Mucosa of rectum (tissue), 2 donors: ENCODE measurements at regions not wholly inside any gene's neighbourhood (a gene's known extent, or its start where the extent isn't known, plus 50 kb on each side); places are given as distances from the start of the nearest gene placed in this dataset.

Experiments used
- H3K27ac ChIP-seq, 2 donors: one replicate each; pipeline ENCODE4 v1.7.0; 2013; ENCODE audit warnings: inconsistent platforms in 2 of 2, low read depth in 2 of 2, low read length in 2 of 2
- H3K27me3 ChIP-seq, 2 donors: one replicate each; pipeline ENCODE4 v1.7.0; 2013; ENCODE audit warnings: low read length in 2 of 2; ENCODE audit not compliant: control insufficient read depth in 2 of 2, insufficient read depth in 2 of 2
- H3K36me3 ChIP-seq, 2 donors: one replicate each; pipeline ENCODE4 v1.7.0; 2013; ENCODE audit warnings: low read length in 2 of 2; ENCODE audit not compliant: control insufficient read depth in 2 of 2, insufficient read depth in 2 of 2
- H3K4me1 ChIP-seq, 2 donors: one replicate each; pipeline ENCODE4 v1.7.0; 2013; ENCODE audit warnings: low read length in 2 of 2, mild to moderate bottlenecking in 1 of 2; ENCODE audit not compliant: control insufficient read depth in 2 of 2, insufficient read depth in 2 of 2
- H3K4me3 ChIP-seq, 2 donors: one replicate each; pipeline ENCODE4 v1.7.0; 2013; ENCODE audit warnings: low read length in 2 of 2
- H3K9ac ChIP-seq, 2 donors: one replicate each; pipeline ENCODE4 v1.7.0; 2013; ENCODE audit warnings: low read length in 2 of 2, low read depth in 1 of 2, mild to moderate bottlenecking in 1 of 2
- H3K9me3 ChIP-seq, 2 donors: one replicate each; pipeline ENCODE4 v1.7.0; 2013; ENCODE audit warnings: low read length in 2 of 2; ENCODE audit not compliant: control insufficient read depth in 2 of 2
- donor health status: healthy.
- donor health status: Normal muscosa, but diverticular disease.

DNA sequence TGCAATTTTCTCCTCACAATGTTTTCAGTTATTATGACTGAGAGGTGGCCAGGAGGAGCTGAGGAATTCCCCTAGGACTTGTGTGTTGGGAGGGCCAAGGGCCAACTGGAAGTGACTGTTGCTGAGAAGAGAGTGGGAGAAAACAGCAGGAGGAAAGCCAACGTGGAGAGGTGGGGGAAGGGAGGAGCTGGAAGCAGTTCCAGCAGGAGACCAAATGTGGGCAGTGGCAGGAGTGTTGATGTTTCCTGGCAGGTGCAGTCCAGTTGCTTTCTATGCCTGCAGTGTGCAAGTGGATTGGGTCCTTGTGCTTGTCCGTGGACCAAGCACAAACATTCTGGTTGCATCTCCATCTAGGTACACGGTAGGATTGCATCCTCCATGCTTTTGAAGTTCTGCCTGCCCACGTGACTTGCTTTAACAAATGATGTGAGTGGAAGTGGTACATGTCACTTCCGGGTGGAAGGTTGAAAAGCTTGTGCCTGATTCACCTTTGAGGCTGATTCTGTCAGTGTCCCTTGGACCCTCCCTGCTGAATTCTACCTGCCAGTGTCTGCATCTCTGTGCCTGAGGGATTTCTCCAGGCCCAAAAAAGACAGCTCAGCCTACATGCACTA is 54.7 kb upstream of the CRHR1 start:
- Histone ChIP-seq H3K9me3 (peaks cover 0 to 5% of the 10 kb centered on the region in 2 donors), H3K27ac (no peak overlapping the region), H3K36me3 (no peaks in the 10 kb centered on the region), H3K4me1 (no peaks in the 10 kb centered on the region), H3K9ac (no peak overlapping the region), H3K4me3 (no peak overlapping the region), H3K27me3 (peaks cover 9 to 10% of the 10 kb centered on the region in 2 donors)

DNA sequence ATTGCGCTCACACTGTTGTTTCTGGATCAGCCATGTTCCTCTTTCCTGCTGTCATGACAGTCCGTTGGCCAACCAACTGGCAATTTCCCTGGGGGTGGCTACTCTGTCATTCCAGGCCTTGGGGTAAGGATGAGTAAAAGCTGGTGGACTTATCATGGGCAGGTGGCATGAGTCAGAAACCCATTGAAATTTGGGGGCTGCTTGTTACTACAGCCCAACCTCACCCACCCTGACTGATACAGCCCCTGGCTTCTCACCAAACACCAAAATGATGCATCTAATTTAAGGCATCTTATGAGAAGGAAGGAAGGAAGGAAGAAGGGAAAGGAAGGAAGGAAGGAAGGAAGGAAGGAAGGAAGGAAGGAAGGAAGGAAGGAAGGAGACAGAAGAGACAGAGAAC is 53.9 kb upstream of the CRHR1 start:
- H3K9ac ChIP-seq: no peak overlapping the region
- peaks cover 6 to 9% of the 10 kb centered on the region in 2 donors for H3K27me3 ChIP-seq
- H3K9me3 ChIP-seq: peaks cover 0 to 5% of the 10 kb centered on the region in 2 donors
- H3K36me3 ChIP-seq: no peaks in the 10 kb centered on the region
- no peak overlapping the region for H3K27ac ChIP-seq
- H3K4me1 ChIP-seq: no peaks in the 10 kb centered on the region
- no peak overlapping the region for H3K4me3 ChIP-seq

DNA sequence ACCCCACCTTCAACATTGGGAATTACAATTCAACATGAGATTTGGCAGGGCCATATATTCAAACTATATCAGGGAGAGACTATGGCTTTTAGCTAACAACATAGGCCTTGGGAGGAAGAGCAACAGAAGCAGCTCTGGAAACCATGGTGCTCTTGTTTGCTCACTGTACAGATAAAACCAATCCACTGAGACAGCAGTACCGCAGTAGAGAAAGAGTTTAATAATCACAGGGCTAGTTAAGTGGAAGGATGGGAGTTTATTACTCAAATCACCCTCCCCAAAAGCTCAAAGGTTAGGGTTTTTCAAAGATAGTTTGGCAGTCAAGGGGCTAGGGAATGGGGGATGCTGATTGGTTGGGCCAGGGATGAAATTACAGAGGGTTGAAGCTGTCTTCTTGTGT is 52.7 kb upstream of the CRHR1 start:
- no peak overlapping the region for H3K27ac ChIP-seq
- no peaks in the 10 kb centered on the region for H3K4me1 ChIP-seq
- no peak overlapping the region for H3K9ac ChIP-seq
- H3K36me3 ChIP-seq: no peaks in the 10 kb centered on the region
- peaks cover 5% of the 10 kb centered on the region in 2 donors for H3K27me3 ChIP-seq
- peaks cover 0 to 5% of the 10 kb centered on the region in 2 donors for H3K9me3 ChIP-seq
- H3K4me3 ChIP-seq: no peak overlapping the region

DNA sequence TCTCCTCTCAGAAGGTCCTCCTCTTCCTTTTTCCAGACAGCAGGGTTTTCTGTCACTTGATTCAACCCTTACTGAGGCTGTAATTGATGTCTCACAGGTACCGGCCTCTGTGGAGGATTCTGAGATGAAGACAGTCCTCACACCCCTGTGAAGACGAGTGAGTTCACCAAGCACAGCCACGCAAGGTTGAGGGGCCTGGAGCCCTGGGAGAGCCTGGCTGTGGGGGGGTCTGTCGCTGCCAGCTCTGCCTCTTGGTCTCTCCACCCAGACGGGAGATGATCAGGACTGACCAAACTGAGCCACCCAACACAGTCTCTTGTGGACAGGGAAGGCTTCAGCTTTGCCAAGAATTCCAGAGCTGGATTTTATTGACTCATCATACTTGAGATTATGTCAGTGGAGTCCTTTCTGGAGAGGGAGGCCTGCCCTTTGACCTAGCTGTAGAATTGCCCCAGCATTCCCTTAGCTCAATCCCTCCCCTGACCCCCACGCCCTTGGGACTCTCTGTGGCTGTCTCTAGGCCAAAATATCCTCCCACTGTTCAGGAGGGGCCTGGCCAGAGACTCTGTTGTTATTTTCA is 51.1 kb upstream of the CRHR1 start:
- H3K9ac ChIP-seq: no peak overlapping the region
- H3K27me3 ChIP-seq: peaks cover 0 to 5% of the 10 kb centered on the region in 2 donors
- no peaks in the 10 kb centered on the region for H3K36me3 ChIP-seq
- H3K9me3 ChIP-seq: peaks cover 0 to 5% of the 10 kb centered on the region in 2 donors
- H3K4me1 ChIP-seq: no peaks in the 10 kb centered on the region
- H3K27ac ChIP-seq: no peak overlapping the region
- no peak overlapping the region for H3K4me3 ChIP-seq

DNA sequence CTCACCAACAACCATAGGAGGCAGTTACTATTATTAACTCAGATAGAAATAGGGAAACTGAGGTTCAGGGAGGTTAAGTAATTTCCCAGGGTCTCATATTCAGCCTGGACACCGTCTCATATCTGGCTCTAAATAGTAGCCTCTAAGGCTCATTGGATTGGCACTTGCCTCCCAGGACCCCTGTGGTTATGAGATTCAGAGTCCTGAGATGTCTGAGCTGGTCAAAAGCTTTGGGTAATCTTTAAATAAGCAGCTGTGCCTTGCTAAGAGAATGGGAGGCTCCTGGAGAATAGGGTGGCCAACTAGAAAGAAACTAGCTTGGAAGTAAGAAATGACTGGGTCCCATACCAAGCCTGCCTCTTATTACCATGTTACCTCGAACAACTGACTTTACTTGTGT is 50.3 kb upstream of the CRHR1 start:
- H3K36me3 ChIP-seq: no peaks in the 10 kb centered on the region
- H3K27me3 ChIP-seq: peaks cover 0 to 5% of the 10 kb centered on the region in 2 donors
- H3K27ac ChIP-seq: no peak overlapping the region
- no peaks in the 10 kb centered on the region for H3K4me1 ChIP-seq
- no peak overlapping the region for H3K4me3 ChIP-seq
- no peak overlapping the region for H3K9ac ChIP-seq
- H3K9me3 ChIP-seq: peaks cover 0 to 5% of the 10 kb centered on the region in 2 donors
